Astrocyte of the spinal cord (primary cell): ENCODE measurements at regions not wholly inside any gene's neighbourhood (a gene's known extent, or its start where the extent isn't known, plus 50 kb on each side); places are given as distances from the start of the nearest gene placed in this dataset.

Experiments
- DNase-seq: peaks from one replicate; pipeline ENCODE4 v3.0.0; 2011; ENCODE audit warnings: low read depth, low spot score
- H3K4me3 ChIP-seq: 2 replicates; pipeline ENCODE4 v1.5.1; 2011; ENCODE audit warnings: low read depth, mild to moderate bottlenecking, low read length, moderate library complexity
- in situ Hi-C: cut with HindIII; loops from 2 replicates; pipeline ENCODE4 v1.10.0; 2017; ENCODE audit warnings: low sequenced_read_pairs
- TF ChIP-seq, protein P1 (sequence below): IDR thresholded peaks from 2 replicates; pipeline ENCODE4 v1.5.1; 2012; ENCODE audit warnings: low read depth, mild to moderate bottlenecking, low read length, inconsistent platforms

DNA sequence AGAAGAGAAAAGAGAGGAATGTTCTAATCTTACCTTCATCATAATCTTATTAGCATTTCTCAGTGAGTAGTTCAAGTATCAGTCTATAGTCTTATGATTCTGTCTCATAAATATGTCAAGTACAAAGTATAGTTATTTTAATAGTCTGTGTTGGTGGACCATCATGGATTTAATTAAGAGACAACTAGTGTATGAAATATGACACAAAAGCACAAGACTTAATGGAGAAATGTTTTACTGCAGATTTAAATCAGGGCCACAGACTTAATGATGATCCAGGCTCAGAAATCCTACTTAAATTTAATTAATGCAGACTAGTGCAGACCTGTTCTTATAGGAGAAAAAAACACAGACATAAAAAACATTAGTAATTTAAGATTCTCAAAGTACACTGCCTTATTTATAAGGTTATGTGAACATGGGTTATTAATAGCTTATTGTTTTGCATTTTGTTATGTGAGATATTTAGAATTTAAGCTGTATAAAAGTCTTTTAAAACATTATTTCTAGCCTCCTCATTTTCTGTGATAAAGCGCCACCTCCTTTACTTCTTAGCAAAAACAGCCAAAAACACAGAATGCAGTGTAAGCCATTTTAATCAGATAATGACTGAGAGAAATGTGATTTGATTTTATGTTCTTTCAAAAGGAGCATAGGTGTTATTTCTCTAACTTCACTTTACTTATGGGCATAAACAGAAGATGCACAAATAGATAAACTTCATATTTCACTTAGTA, 255.0 kb upstream of the SNX7 start:
- in situ Hi-C loops, result no loop called here
- TF ChIP-seq, protein P1, sequence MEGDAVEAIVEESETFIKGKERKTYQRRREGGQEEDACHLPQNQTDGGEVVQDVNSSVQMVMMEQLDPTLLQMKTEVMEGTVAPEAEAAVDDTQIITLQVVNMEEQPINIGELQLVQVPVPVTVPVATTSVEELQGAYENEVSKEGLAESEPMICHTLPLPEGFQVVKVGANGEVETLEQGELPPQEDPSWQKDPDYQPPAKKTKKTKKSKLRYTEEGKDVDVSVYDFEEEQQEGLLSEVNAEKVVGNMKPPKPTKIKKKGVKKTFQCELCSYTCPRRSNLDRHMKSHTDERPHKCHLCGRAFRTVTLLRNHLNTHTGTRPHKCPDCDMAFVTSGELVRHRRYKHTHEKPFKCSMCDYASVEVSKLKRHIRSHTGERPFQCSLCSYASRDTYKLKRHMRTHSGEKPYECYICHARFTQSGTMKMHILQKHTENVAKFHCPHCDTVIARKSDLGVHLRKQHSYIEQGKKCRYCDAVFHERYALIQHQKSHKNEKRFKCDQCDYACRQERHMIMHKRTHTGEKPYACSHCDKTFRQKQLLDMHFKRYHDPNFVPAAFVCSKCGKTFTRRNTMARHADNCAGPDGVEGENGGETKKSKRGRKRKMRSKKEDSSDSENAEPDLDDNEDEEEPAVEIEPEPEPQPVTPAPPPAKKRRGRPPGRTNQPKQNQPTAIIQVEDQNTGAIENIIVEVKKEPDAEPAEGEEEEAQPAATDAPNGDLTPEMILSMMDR, result no peak
- H3K4me3 ChIP-seq, result no peak overlapping the region
- no peak for DNase-seq

DNA sequence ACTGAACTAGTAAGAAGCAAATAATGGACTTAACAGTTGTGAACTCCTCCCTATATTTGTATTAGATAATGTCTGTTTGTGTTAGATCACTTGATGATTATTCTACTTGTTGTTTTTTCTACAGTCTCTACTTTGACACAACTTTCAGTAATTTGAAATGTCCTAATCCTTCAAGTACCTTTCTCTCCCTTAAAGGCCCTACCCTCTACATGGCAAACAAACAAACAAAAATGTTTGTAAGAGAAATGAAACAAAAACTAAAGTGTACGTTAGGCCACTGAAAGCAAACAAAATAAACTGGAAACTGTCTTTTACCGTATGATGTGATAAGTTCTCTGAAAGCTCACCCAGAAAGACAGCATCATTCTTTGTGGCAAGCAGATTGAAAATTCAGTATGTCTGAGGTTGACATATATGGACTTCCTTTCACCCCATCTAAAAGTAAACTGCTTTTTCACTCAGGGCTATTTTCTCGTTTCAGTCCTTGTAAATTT, 255.9 kb upstream of the SNX7 start:
- DNase-seq, result peak; percentile 20
- in situ Hi-C loops, result no loop called here
- TF ChIP-seq, protein P1, result no peak
- H3K4me3 ChIP-seq, result no peak overlapping the region

DNA sequence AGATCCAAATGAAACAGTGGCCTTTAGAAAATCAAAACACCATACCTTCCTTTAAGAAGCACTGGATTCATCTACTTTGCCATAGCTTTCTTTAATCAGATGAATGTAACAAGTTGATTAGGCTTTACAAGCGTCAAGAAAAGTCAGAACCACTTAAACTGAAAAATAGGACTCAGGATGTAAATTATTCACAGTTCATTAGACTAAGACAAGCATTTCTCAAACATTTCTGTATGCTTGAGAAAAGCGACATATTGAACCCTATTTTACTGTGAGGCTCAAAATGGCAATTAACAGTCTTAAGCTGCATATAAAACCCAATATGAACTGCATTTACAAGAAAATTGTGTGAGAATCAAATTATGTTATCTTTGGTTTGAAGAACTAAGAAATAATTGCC, 256.7 kb upstream of the SNX7 start:
- TF ChIP-seq, protein P1, result no peak
- in situ Hi-C loops, result no loop called here
- H3K4me3 ChIP-seq, result no peak overlapping the region
- no peak for DNase-seq

- no peak overlapping the region for H3K4me3 ChIP-seq
- in situ Hi-C loops, result no loop called here
- TF ChIP-seq, protein P1, result no peak
- no peak for DNase-seq
Observed at GRCh38 chr1:98403963-98404480, 257.5 kb upstream of the SNX7 start.

GRCh38 chr1:98402860-98403259, 258.7 kb upstream of the SNX7 start:
- DNase-seq, result no peak
- TF ChIP-seq, protein P1, result no peak
- in situ Hi-C loops, result no loop called here
- H3K4me3 ChIP-seq, result no peak overlapping the region

GRCh38 chr1:98400446-98400845, 261.1 kb upstream of the SNX7 start:
- TF ChIP-seq, protein P1, result no peak
- no peak for DNase-seq
- in situ Hi-C loops, result no loop called here
- no peak overlapping the region for H3K4me3 ChIP-seq
